OCI-LY1 (cell line): ENCODE measurements at regions not wholly inside any gene's neighbourhood (a gene's known extent, or its start where the extent isn't known, plus 50 kb on each side); places are given as distances from the start of the nearest gene placed in this dataset.

Experiments
- H2AFZ ChIP-seq: fragments of 200-600 bp; sonication (generic), shearing (Covaris generic); 2 replicates; pipeline ENCODE4 v1.6.0; 2014; ENCODE audit warnings: antibody characterized with exemption, mild to moderate bottlenecking, low read length
- H3F3A ChIP-seq: fragments of 200-600 bp; sonication (generic), shearing (Covaris generic); 2 replicates; pipeline ENCODE4 v1.6.0; 2014; ENCODE audit warnings: mild to moderate bottlenecking, antibody characterized with exemption, low read length, moderate library complexity; ENCODE audit not compliant: insufficient read depth
- H3K27ac ChIP-seq: fragments of 200-600 bp; sonication (generic); 2 replicates; pipeline ENCODE4 v1.5.1; 2014; ENCODE audit warnings: low read length, mixed run types, mild to moderate bottlenecking, low read depth; ENCODE audit not compliant: poor library complexity, severe bottlenecking
- H3K27me3 ChIP-seq: fragments of 200-600 bp; sonication (generic); 2 replicates; pipeline ENCODE4 v1.6.0; 2014; ENCODE audit warnings: antibody characterized with exemption, mild to moderate bottlenecking, low read length, moderate library complexity; ENCODE audit not compliant: insufficient read depth
- H3K36me3 ChIP-seq: fragments of 200-600 bp; sonication (generic); 2 replicates; pipeline ENCODE4 v1.6.1; 2014; ENCODE audit warnings: mild to moderate bottlenecking, antibody characterized with exemption, low read length, moderate library complexity, mixed read lengths; ENCODE audit not compliant: insufficient read depth
- H3K4me1 ChIP-seq: fragments of 200-600 bp; sonication (generic); 2 replicates; pipeline ENCODE4 v1.5.1; 2014; ENCODE audit warnings: mild to moderate bottlenecking, low read length, moderate library complexity; ENCODE audit not compliant: insufficient read depth, severe bottlenecking
- H3K4me2 ChIP-seq: fragments of 200-600 bp; sonication (generic), shearing (Covaris generic); 2 replicates; pipeline ENCODE4 v1.6.1; 2014; ENCODE audit warnings: low read length
- H3K4me3 ChIP-seq: fragments of 200-600 bp; sonication (generic); 2 replicates; pipeline ENCODE4 v1.5.1; 2014; ENCODE audit warnings: low read length, low read depth, mild to moderate bottlenecking, mixed read lengths; ENCODE audit not compliant: poor library complexity, severe bottlenecking
- H3K79me2 ChIP-seq: fragments of 200-600 bp; shearing (Covaris generic); 2 replicates; pipeline ENCODE4 v1.6.1; 2016; ENCODE audit warnings: mixed run types, low read length, mixed read lengths; ENCODE audit not compliant: insufficient read depth
- H3K9ac ChIP-seq: fragments of 200-600 bp; sonication (generic), shearing (Covaris generic); 2 replicates; pipeline ENCODE4 v1.6.1; 2014; ENCODE audit warnings: mild to moderate bottlenecking, low read length, mixed read lengths
- H3K9me2 ChIP-seq: fragments of 200-600 bp; sonication (generic), shearing (Covaris generic); 2 replicates; pipeline ENCODE4 v1.6.1; 2014; ENCODE audit warnings: low read depth, mild to moderate bottlenecking, low read length, mixed read lengths
- H3K9me3 ChIP-seq: fragments of 200-600 bp; shearing (Covaris generic); 2 replicates; pipeline ENCODE4 v1.6.1; 2014; ENCODE audit warnings: low read length, mixed read lengths
- H4K20me1 ChIP-seq: fragments of 200-600 bp; sonication (generic), shearing (Covaris generic); 2 replicates; pipeline ENCODE4 v1.6.0; 2016; ENCODE audit warnings: mild to moderate bottlenecking, low read length; ENCODE audit not compliant: insufficient read depth
- EZH2 ChIP-seq: fragments of 200-600 bp; sonication (generic), shearing (Covaris generic); IDR thresholded peaks from 2 replicates; pipeline ENCODE4 v1.8.0; 2017; ENCODE audit warnings: borderline replicate concordance, mixed run types, mild to moderate bottlenecking, antibody characterized with exemption, low read length, moderate library complexity, mixed read lengths
- TF ChIP-seq, protein P1 (sequence below): fragments of 200-600 bp; sonication (generic), shearing (Covaris generic); IDR thresholded peaks from 2 replicates; pipeline ENCODE4 v1.5.1; 2017; ENCODE audit warnings: mild to moderate bottlenecking, antibody characterized with exemption, low read length, moderate library complexity, mixed read lengths

DNA sequence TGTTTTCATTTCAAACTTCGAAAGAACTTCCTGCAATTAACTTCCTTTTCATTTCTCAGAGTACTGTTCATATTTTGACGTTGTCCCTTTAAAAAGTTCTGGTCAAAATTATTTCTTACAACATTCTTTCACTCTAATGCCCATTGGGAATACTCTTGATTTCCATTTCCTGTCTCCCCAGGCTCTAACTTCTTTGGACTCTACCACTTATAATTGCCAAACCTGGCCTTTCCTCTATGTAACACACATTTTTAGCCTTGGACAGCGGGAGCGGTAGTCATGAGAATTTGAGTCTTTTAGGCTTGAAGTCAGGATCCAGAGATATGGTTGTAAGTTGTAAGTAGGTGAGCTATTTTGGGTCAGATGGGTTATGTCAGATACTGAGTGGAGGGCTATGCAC is 163.5 kb upstream of the SPRY2 start:
- H3K4me2 ChIP-seq: no peak overlapping the region
- TF ChIP-seq, protein P1, sequence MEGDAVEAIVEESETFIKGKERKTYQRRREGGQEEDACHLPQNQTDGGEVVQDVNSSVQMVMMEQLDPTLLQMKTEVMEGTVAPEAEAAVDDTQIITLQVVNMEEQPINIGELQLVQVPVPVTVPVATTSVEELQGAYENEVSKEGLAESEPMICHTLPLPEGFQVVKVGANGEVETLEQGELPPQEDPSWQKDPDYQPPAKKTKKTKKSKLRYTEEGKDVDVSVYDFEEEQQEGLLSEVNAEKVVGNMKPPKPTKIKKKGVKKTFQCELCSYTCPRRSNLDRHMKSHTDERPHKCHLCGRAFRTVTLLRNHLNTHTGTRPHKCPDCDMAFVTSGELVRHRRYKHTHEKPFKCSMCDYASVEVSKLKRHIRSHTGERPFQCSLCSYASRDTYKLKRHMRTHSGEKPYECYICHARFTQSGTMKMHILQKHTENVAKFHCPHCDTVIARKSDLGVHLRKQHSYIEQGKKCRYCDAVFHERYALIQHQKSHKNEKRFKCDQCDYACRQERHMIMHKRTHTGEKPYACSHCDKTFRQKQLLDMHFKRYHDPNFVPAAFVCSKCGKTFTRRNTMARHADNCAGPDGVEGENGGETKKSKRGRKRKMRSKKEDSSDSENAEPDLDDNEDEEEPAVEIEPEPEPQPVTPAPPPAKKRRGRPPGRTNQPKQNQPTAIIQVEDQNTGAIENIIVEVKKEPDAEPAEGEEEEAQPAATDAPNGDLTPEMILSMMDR: no peak
- no peak for TF ChIP-seq EZH2

DNA sequence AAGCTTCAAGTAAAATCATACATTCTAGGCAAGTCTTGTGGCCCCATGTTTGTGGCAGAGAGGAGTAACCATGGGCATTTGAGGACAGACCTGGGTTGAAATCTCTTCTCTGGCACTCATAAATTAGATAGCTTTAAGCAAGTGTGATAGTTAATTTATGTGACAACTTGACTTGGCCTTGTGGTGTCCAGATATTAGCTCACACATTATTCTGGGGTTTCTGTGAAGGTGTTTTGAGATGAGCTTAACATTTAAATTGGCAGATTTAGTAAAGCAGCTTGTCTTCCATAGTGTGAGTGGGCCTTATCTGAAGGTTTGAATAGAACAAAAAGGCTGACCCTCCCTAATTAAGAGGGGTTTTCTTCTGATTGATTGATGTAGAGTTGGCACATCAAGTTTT is 161.4 kb upstream of the SPRY2 start:
- H3K9me2 ChIP-seq: no peaks in the 10 kb centered on the region
- H3K27ac ChIP-seq: no peak overlapping the region
- no peaks in the 10 kb centered on the region for H3K27me3 ChIP-seq
- H2AFZ ChIP-seq: no peak overlapping the region
- no peak overlapping the region for H3K4me2 ChIP-seq
- H3F3A ChIP-seq: no peaks in the 10 kb centered on the region
- H4K20me1 ChIP-seq: no peaks in the 10 kb centered on the region
- no peaks in the 10 kb centered on the region for H3K79me2 ChIP-seq
- H3K9ac ChIP-seq: no peak overlapping the region
- H3K4me3 ChIP-seq: no peak overlapping the region
- H3K9me3 ChIP-seq: peaks cover 10% of the 10 kb centered on the region; the same call in 1 of the 2 replicates
- no peak for TF ChIP-seq EZH2
- TF ChIP-seq, protein P1: no peak
- H3K4me1 ChIP-seq: no peaks in the 10 kb centered on the region
- no peaks in the 10 kb centered on the region for H3K36me3 ChIP-seq

More for the DNA sequence above, 163.5 kb upstream of the SPRY2 start:
- Histone ChIP-seq H3K4me3 (no peak overlapping the region), H3K9me2 (no peaks in the 10 kb centered on the region), H3K9ac (no peak overlapping the region), H4K20me1 (no peaks in the 10 kb centered on the region), H3K27ac (no peak overlapping the region), H3K9me3 (peaks cover 10% of the 10 kb centered on the region; the same call in 1 of the 2 replicates), H3F3A (no peaks in the 10 kb centered on the region), H3K27me3 (no peaks in the 10 kb centered on the region), H3K4me1 (no peaks in the 10 kb centered on the region), H3K79me2 (no peaks in the 10 kb centered on the region), H3K36me3 (no peaks in the 10 kb centered on the region), H2AFZ (no peak overlapping the region)

DNA sequence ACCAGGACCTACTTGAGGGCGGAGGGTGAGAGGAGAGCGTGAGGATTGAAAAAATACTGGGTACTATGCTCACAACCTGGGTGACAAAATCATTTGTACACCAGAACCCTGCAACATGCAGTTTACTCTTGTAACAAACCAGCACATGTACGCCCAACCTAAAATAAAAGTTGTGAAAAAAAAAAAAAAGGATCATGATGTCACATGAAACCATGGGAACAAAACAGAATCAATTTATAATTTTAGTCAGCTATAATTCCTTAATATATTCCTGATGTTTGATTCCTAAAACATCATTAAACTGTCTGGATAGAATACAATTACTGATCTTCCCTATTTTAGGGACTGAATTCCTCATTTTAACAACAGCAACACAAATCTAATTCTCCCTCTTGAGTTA is 160.6 kb upstream of the SPRY2 start:
- no peaks in the 10 kb centered on the region for H3K4me1 ChIP-seq
- no peak overlapping the region for H3K4me2 ChIP-seq
- no peaks in the 10 kb centered on the region for H3K9me2 ChIP-seq
- H3K27ac ChIP-seq: no peak overlapping the region
- no peak overlapping the region for H2AFZ ChIP-seq
- H3K4me3 ChIP-seq: no peak overlapping the region
- no peaks in the 10 kb centered on the region for H3K27me3 ChIP-seq
- H3K79me2 ChIP-seq: no peaks in the 10 kb centered on the region
- no peak overlapping the region for H3K9ac ChIP-seq
- H3K36me3 ChIP-seq: no peaks in the 10 kb centered on the region
- H4K20me1 ChIP-seq: no peaks in the 10 kb centered on the region
- no peak for TF ChIP-seq EZH2
- TF ChIP-seq, protein P1: no peak
- peaks cover 10% of the 10 kb centered on the region; the same call in 1 of the 2 replicates for H3K9me3 ChIP-seq
- no peaks in the 10 kb centered on the region for H3F3A ChIP-seq
